ENCODE measurements at regions not wholly inside any gene's neighbourhood (a gene's known extent, or its start where the extent isn't known, plus 50 kb on each side); places are given as distances from the start of the nearest gene placed in this dataset.

DNA sequence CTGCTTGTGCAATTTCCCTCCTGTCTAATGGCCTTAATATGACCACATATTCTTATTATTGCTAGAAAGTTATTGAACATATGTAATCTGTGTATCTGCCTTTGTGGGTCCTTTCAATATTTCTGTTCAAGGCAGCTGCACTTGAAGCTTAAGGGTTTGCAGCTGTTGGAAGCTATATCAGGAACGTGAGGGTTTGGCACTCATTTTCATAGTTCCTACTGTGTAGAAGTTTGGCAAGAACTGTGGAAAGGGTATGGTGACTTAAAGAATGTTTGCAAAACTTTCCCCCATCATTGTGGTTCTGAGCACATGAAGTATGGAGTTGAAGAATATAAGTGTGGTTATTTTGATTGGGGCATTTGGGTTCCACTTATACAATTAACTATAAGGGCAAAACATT lies 144.7 kb upstream of the SEMA3A start:
- TF ChIP-seq ZFP3 (CRISPR knock-in tag; IDR thresholded peaks at IDR 0.05) (no peak), PATZ1 (CRISPR knock-in tag; IDR thresholded peaks at IDR 0.05; ENCODE audit: borderline replicate concordance) (no peak), CREB5 (CRISPR knock-in tag; IDR thresholded peaks at IDR 0.05; ENCODE audit: low read depth) (no peak), TOX (CRISPR knock-in tag; IDR thresholded peaks at IDR 0.05; ENCODE audit: borderline replicate concordance) (no peak), ZNF8 (CRISPR knock-in tag; IDR thresholded peaks at IDR 0.05) (no peak), OSR1 (CRISPR knock-in tag; IDR thresholded peaks at IDR 0.05) (no peak), RARB (CRISPR knock-in tag; IDR thresholded peaks at IDR 0.05) (no peak), ARNTL (CRISPR knock-in tag; IDR thresholded peaks at IDR 0.05; ENCODE audit: borderline replicate concordance, low read depth) (no peak), ZFP30 (CRISPR knock-in tag; IDR thresholded peaks at IDR 0.05) (no peak), ISL1 (CRISPR knock-in tag; IDR thresholded peaks at IDR 0.05) (no peak), ZC3H10 (CRISPR knock-in tag; IDR thresholded peaks at IDR 0.05) (no peak), BACH2 (CRISPR knock-in tag; IDR thresholded peaks at IDR 0.05; ENCODE audit: borderline replicate concordance) (no peak), ESRRG (CRISPR knock-in tag; IDR thresholded peaks at IDR 0.05) (no peak)
